ENCODE measurements at regions not wholly inside any gene's neighbourhood (a gene's known extent, or its start where the extent isn't known, plus 50 kb on each side); places are given as distances from the start of the nearest gene placed in this dataset.

DNA sequence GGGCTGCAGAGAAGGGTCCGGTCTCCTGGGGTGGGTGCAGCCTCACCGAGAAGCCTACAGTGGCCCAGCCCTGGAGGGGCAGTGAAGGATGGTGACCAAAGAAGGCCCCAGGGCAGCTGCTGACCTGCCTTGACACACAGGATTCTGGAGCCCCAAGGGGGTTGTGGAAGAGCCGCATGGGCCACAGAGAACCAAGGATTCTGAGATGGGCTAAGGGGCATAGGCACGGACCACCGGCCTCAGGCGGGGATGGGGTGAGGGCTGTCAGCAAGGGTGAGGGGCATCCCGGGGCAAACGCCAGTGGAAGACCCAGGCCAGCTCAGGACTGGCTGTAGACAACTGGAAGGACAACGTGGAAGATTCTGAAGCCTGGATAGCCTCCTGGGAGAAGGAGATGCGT, 151.6 kb downstream of the TEX29 start:
- Histone ChIP-seq H3K9ac (ENCODE audit: low read length) (no peak overlapping the region), H4K20me1 (ENCODE audit: insufficient read depth, low read length) (no peaks in the 10 kb centered on the region), H3K4me1 (ENCODE audit: insufficient read depth, low read length) (no peaks in the 10 kb centered on the region), H3K27ac (ENCODE audit: low read depth, low read length) (no peak overlapping the region), H3K27me3 (ENCODE audit: insufficient read depth, low read length) (no peaks in the 10 kb centered on the region), H3K9me3 (ENCODE audit: insufficient read depth, low read depth, low read length) (peaks cover 3% of the 10 kb centered on the region), H3K4me3 (ENCODE audit: insufficient read depth, low read depth, low read length) (no peak overlapping the region), H2AFZ (ENCODE audit: low read depth, low read length) (no peak overlapping the region), H3K36me3 (ENCODE audit: insufficient read depth, low read length) (no peaks in the 10 kb centered on the region), H3K79me2 (ENCODE audit: insufficient read depth, low read length) (no peaks in the 10 kb centered on the region), H3K4me2 (ENCODE audit: low read length) (no peak overlapping the region)
- Mint-ChIP-seq H3K4me3 (ENCODE audit: unreplicated experiment) (no peak overlapping the region), H3K27me3 (ENCODE audit: low read depth, unreplicated experiment) (peaks cover 63% of the 10 kb centered on the region), H3K4me1 (ENCODE audit: low read depth, unreplicated experiment) (no peaks in the 10 kb centered on the region), H3K27ac (ENCODE audit: unreplicated experiment) (no peak overlapping the region), H3K36me3 (ENCODE audit: low read depth, unreplicated experiment) (no peaks in the 10 kb centered on the region), H3K9me3 (ENCODE audit: unreplicated experiment) (peaks cover 3% of the 10 kb centered on the region)
- no peak for FAIRE-seq
- DNase-seq (ENCODE audit: low read depth) = no peak
- TF ChIP-seq, protein P1, sequence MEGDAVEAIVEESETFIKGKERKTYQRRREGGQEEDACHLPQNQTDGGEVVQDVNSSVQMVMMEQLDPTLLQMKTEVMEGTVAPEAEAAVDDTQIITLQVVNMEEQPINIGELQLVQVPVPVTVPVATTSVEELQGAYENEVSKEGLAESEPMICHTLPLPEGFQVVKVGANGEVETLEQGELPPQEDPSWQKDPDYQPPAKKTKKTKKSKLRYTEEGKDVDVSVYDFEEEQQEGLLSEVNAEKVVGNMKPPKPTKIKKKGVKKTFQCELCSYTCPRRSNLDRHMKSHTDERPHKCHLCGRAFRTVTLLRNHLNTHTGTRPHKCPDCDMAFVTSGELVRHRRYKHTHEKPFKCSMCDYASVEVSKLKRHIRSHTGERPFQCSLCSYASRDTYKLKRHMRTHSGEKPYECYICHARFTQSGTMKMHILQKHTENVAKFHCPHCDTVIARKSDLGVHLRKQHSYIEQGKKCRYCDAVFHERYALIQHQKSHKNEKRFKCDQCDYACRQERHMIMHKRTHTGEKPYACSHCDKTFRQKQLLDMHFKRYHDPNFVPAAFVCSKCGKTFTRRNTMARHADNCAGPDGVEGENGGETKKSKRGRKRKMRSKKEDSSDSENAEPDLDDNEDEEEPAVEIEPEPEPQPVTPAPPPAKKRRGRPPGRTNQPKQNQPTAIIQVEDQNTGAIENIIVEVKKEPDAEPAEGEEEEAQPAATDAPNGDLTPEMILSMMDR (IDR thresholded peaks at IDR 0.05; ENCODE audit: insufficient read depth, low read depth, low read length) = no peak
- no peak for TF ChIP-seq EZH2 (IDR thresholded peaks at IDR 0.05; ENCODE audit: insufficient read depth, low read length)

- Mint-ChIP-seq H3K4me3 (ENCODE audit: unreplicated experiment) (no peak overlapping the region), H3K4me1 (ENCODE audit: low read depth, unreplicated experiment) (no peaks in the 10 kb centered on the region), H3K27ac (ENCODE audit: unreplicated experiment) (no peak overlapping the region), H3K27me3 (ENCODE audit: low read depth, unreplicated experiment) (peaks cover 56% of the 10 kb centered on the region), H3K9me3 (ENCODE audit: unreplicated experiment) (no peaks in the 10 kb centered on the region), H3K36me3 (ENCODE audit: low read depth, unreplicated experiment) (no peaks in the 10 kb centered on the region)
- Histone ChIP-seq H3K27me3 (ENCODE audit: insufficient read depth, low read length) (no peaks in the 10 kb centered on the region), H3K36me3 (ENCODE audit: insufficient read depth, low read length) (no peaks in the 10 kb centered on the region), H3K4me1 (ENCODE audit: insufficient read depth, low read length) (no peaks in the 10 kb centered on the region), H2AFZ (ENCODE audit: low read depth, low read length) (no peak overlapping the region), H3K4me3 (ENCODE audit: insufficient read depth, low read depth, low read length) (no peak overlapping the region), H3K9ac (ENCODE audit: low read length) (no peak overlapping the region), H3K9me3 (ENCODE audit: insufficient read depth, low read depth, low read length) (peaks cover under 1% of the 10 kb centered on the region), H4K20me1 (ENCODE audit: insufficient read depth, low read length) (no peaks in the 10 kb centered on the region), H3K79me2 (ENCODE audit: insufficient read depth, low read length) (no peaks in the 10 kb centered on the region), H3K4me2 (ENCODE audit: low read length) (no peak overlapping the region), H3K27ac (ENCODE audit: low read depth, low read length) (no peak overlapping the region)
- no peak for DNase-seq (ENCODE audit: low read depth)
- TF ChIP-seq EZH2 (IDR thresholded peaks at IDR 0.05; ENCODE audit: insufficient read depth, low read length) = no peak
- TF ChIP-seq, protein P1 (IDR thresholded peaks at IDR 0.05; ENCODE audit: insufficient read depth, low read depth, low read length) = no peak
- no peak for FAIRE-seq
These were observed 152.4 kb downstream of the TEX29 start for GRCh38 chr13:111472559-111473460.
